ENCODE measurements at regions not wholly inside any gene's neighbourhood (a gene's known extent, or its start where the extent isn't known, plus 50 kb on each side); places are given as distances from the start of the nearest gene placed in this dataset.

- TF ChIP-seq POLR2AphosphoS5 (IDR thresholded peaks at IDR 0.05) (no peak), CTCF (IDR thresholded peaks at IDR 0.05) (no peak), EP300 (IDR thresholded peaks at IDR 0.05; ENCODE audit: low read depth) (no peak), POLR2A (IDR thresholded peaks at IDR 0.05) (no peak)
Observed at GRCh38 chr4:23441530-23442069, 448.2 kb downstream of the PPARGC1A start.

Measured in transverse colon (tissue), 4 donors.